PC-3 (cell line): ENCODE measurements at regions not wholly inside any gene's neighbourhood (a gene's known extent, or its start where the extent isn't known, plus 50 kb on each side); places are given as distances from the start of the nearest gene placed in this dataset.

Experiments used
- CTCF ChIP-seq: fragments of 300-600 bp; sonication (generic); conservative IDR thresholded peaks from 2 replicates; pipeline ENCODE4 v1.5.1; 2017; ENCODE audit warnings: antibody characterized with exemption, low read depth, mild to moderate bottlenecking, low read length
- EZH2 ChIP-seq: fragments of 300-600 bp; sonication (generic); IDR thresholded peaks from one replicate; pipeline ENCODE4 v1.6.1; 2017; ENCODE audit warnings: antibody characterized with exemption, mild to moderate bottlenecking, low read length; ENCODE audit not compliant: unreplicated experiment
- EZH2phosphoT487 ChIP-seq: fragments of 300-600 bp; sonication (generic); IDR thresholded peaks from 2 replicates; pipeline ENCODE4 v1.6.1; 2018; ENCODE audit warnings: mild to moderate bottlenecking, antibody characterized with exemption, low read length, borderline replicate concordance

GRCh38 chr2:7429733-7430132 is 512.5 kb downstream of the RNF144A start:
- TF ChIP-seq CTCF = 0 out of 2 replicates have a peak, but pooled peaks have one; percentile 9
- no peak for TF ChIP-seq EZH2
- TF ChIP-seq EZH2phosphoT487 = no peak
